PC-3 (cell line): ENCODE measurements at regions not wholly inside any gene's neighbourhood (a gene's known extent, or its start where the extent isn't known, plus 50 kb on each side); places are given as distances from the start of the nearest gene placed in this dataset.

Experiments
- ATAC-seq: fragments of 200-7000 bp; cut with Tn5 transposase; 2 replicates; pipeline ENCODE4 v1.9.1; 2020; ENCODE audit warnings: mild to moderate bottlenecking, moderate library complexity
- BruUV-seq: library from RNA; stranded (reverse); fragments of 400-500 nt; replicated peaks from 2 replicates; lab custom pipeline; 2021; lab: Mats Ljungman, UMichigan
- CTCF ChIA-PET: fragments of 300-600 bp; sonication (Branson Sonifier 250); formaldehyde crosslinking; loops from one replicate; lab custom pipeline; 2022; ENCODE audit warnings: antibody characterized with exemption; lab: Charles Lee
- POLR2A ChIA-PET: fragments of 300-600 bp; sonication (Branson Sonifier 250); formaldehyde crosslinking; loops from one replicate; lab custom pipeline; 2022; ENCODE audit warnings: antibody characterized with exemption; ENCODE audit not compliant: unreplicated experiment; lab: Charles Lee
- DNase-seq: peaks from one replicate; pipeline ENCODE4 v3.0.0-alpha.2; 2015
- H2AFZ ChIP-seq: fragments of 300-600 bp; sonication (generic); 2 replicates; pipeline ENCODE4 v1.6.0; 2016; ENCODE audit warnings: antibody characterized with exemption, low read length
- H3F3A ChIP-seq: fragments of 300-600 bp; sonication (generic); one replicate; pipeline ENCODE4 v1.6.0; 2017; ENCODE audit warnings: antibody characterized with exemption, low read length, control low read depth, mild to moderate bottlenecking; ENCODE audit not compliant: unreplicated experiment
- H3K27ac ChIP-seq: fragments of 300-600 bp; sonication (generic); 2 replicates; pipeline ENCODE4 v1.5.1; 2016; ENCODE audit warnings: mild to moderate bottlenecking, low read length
- H3K27me3 ChIP-seq: fragments of 300-600 bp; sonication (generic); 2 replicates; pipeline ENCODE4 v1.6.1; 2016; ENCODE audit warnings: low read length, mixed read lengths
- H3K36me3 ChIP-seq: fragments of 300-600 bp; sonication (generic); 2 replicates; pipeline ENCODE4 v1.6.1; 2016; ENCODE audit warnings: low read depth, mixed run types, low read length, mixed read lengths
- H3K4me1 ChIP-seq: fragments of 300-600 bp; sonication (generic); 2 replicates; pipeline ENCODE4 v1.5.1; 2016; ENCODE audit warnings: low read length; ENCODE audit not compliant: insufficient read depth
- H3K4me2 ChIP-seq: fragments of 300-600 bp; sonication (generic); 2 replicates; pipeline ENCODE4 v1.6.0; 2016; ENCODE audit warnings: low read length
- H3K4me3 ChIP-seq: fragments of 300-600 bp; sonication (generic); 2 replicates; pipeline ENCODE4 v1.5.1; 2016; ENCODE audit warnings: mild to moderate bottlenecking, low read length, mixed read lengths
- H3K79me2 ChIP-seq: fragments of 300-600 bp; sonication (generic); 2 replicates; pipeline ENCODE4 v1.6.1; 2017; ENCODE audit warnings: low read length, mixed read lengths
- H3K9ac ChIP-seq: fragments of 300-600 bp; sonication (generic); 2 replicates; pipeline ENCODE4 v1.6.0; 2016; ENCODE audit warnings: mild to moderate bottlenecking, low read length
- H3K9me2 ChIP-seq: fragments of 300-600 bp; sonication (generic); replicated peaks from 2 replicates; pipeline ENCODE4 v1.6.1; 2016; ENCODE audit warnings: mixed run types, low read length, mixed read lengths
- H3K9me3 ChIP-seq: fragments of 300-600 bp; sonication (generic); 2 replicates; pipeline ENCODE4 v1.6.1; 2016; ENCODE audit warnings: low read length, mixed read lengths
- H4K20me1 ChIP-seq: fragments of 300-600 bp; sonication (generic); 2 replicates; pipeline ENCODE4 v1.6.1; 2016; ENCODE audit warnings: low read length, mixed read lengths
- EZH2 ChIP-seq: fragments of 300-600 bp; sonication (generic); IDR thresholded peaks from one replicate; pipeline ENCODE4 v1.6.1; 2017; ENCODE audit warnings: antibody characterized with exemption, mild to moderate bottlenecking, low read length; ENCODE audit not compliant: unreplicated experiment
- EZH2phosphoT487 ChIP-seq: fragments of 300-600 bp; sonication (generic); IDR thresholded peaks from 2 replicates; pipeline ENCODE4 v1.6.1; 2018; ENCODE audit warnings: mild to moderate bottlenecking, antibody characterized with exemption, low read length, borderline replicate concordance
- intact Hi-C: fragments of 100-400 bp; cut with micrococcal nuclease; formaldehyde crosslinking; loops from 2 replicates; pipeline ENCODE4 v1.9.0; 2023
- TF ChIP-seq, protein P1 (sequence below): fragments of 300-600 bp; sonication (generic); conservative IDR thresholded peaks from 2 replicates; pipeline ENCODE4 v1.5.1; 2017; ENCODE audit warnings: antibody characterized with exemption, low read depth, mild to moderate bottlenecking, low read length

DNA sequence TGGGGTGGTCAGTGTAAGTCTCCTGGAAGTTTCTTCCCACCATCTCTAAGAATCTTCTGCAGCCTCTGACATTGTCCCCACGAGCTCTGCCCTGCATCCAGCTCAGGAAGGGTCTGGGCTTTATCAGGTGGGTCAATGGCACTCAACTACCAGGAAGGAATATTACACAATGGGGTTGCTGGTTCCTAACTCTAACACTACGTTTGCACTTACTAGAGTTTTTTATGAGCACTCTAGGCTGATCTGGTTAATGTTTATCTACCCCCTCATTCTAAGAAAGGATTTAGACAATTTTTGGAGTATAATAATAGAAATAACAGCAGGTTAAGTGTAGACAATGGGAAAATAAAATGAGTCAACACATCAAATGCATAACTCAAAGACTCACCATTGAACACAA is 411.1 kb upstream of the RGMA start:
- Histone ChIP-seq H2AFZ (no peak overlapping the region), H3K9me3 (no peaks in the 10 kb centered on the region), H3K9ac (no peak overlapping the region), H3K9me2 (no peaks in the 10 kb centered on the region), H3K79me2 (no peaks in the 10 kb centered on the region), H3K4me2 (no peak overlapping the region), H3K4me3 (no peak overlapping the region), H3K36me3 (no peaks in the 10 kb centered on the region), H4K20me1 (no peaks in the 10 kb centered on the region), H3F3A (no peaks in the 10 kb centered on the region), H3K27ac (no peak overlapping the region), H3K4me1 (no peaks in the 10 kb centered on the region), H3K27me3 (peaks cover 6% of the 10 kb centered on the region; the same call in 1 of the 2 replicates)
- no TSS peak for BruUV-seq
- TF ChIP-seq EZH2 (no peak), EZH2phosphoT487 (no peak)
- TF ChIP-seq, protein P1, sequence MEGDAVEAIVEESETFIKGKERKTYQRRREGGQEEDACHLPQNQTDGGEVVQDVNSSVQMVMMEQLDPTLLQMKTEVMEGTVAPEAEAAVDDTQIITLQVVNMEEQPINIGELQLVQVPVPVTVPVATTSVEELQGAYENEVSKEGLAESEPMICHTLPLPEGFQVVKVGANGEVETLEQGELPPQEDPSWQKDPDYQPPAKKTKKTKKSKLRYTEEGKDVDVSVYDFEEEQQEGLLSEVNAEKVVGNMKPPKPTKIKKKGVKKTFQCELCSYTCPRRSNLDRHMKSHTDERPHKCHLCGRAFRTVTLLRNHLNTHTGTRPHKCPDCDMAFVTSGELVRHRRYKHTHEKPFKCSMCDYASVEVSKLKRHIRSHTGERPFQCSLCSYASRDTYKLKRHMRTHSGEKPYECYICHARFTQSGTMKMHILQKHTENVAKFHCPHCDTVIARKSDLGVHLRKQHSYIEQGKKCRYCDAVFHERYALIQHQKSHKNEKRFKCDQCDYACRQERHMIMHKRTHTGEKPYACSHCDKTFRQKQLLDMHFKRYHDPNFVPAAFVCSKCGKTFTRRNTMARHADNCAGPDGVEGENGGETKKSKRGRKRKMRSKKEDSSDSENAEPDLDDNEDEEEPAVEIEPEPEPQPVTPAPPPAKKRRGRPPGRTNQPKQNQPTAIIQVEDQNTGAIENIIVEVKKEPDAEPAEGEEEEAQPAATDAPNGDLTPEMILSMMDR = no peak
- ATAC-seq = no peak
- CTCF ChIA-PET = no interaction called here
- intact Hi-C loops = no loop called here
- no peak for DNase-seq
- POLR2A ChIA-PET = no interaction called here

DNA sequence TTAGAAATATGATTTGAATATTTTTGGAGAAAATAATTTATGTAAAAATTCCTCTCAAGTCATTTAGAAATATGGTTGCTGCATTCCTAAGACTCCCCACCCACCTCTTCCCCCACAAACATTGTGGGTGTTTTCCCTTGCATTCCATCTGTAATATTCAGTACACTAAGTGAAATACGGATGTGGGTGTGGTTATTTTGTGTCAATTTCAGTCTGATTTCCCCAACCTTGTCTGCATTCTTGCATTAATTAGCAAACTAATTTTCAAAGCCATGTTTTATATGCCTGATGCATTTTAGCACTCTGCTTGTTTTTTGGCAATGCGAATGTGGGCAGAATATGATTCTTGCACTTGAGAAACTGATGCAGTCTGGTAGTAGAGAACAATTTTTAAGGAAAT is 408.3 kb upstream of the RGMA start:
- Histone ChIP-seq H3K27me3 (peaks cover 14% of the 10 kb centered on the region; the same call in 1 of the 2 replicates), H3K27ac (no peak overlapping the region), H3F3A (no peaks in the 10 kb centered on the region), H3K36me3 (no peaks in the 10 kb centered on the region), H3K4me3 (no peak overlapping the region), H3K4me2 (no peak overlapping the region), H3K4me1 (no peaks in the 10 kb centered on the region), H4K20me1 (no peaks in the 10 kb centered on the region), H2AFZ (no peak overlapping the region), H3K9me3 (no peaks in the 10 kb centered on the region), H3K79me2 (no peaks in the 10 kb centered on the region), H3K9ac (no peak overlapping the region), H3K9me2 (no peaks in the 10 kb centered on the region)
- CTCF ChIA-PET = no interaction called here
- ATAC-seq (no peak), DNase-seq (no peak)
- TF ChIP-seq EZH2phosphoT487 = no peak
- no peak for TF ChIP-seq EZH2
- TF ChIP-seq, protein P1 = no peak
- intact Hi-C loops = no loop called here
- POLR2A ChIA-PET = no interaction called here
- BruUV-seq = no TSS peak

DNA sequence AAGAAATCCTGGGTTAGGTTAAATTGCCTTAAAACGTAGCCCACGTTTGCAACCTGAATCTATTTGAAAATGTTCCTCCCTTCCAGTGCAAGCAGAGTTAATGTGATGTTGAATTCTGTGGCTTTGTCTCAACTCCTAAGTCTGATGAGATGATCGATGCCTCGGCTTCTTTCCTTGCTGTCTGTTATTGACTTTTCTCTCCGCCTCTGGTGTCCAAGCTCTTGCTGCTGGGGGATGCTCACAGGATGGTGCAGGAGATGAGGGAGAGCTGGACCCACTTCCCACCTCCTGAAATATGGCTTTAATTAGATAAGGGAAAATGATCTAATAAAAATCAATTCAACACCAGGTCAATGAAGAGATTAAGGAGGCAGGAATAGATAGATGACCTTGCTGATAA is 407.9 kb upstream of the RGMA start:
- Histone ChIP-seq H3K36me3 (no peaks in the 10 kb centered on the region), H3K79me2 (no peaks in the 10 kb centered on the region), H3K27me3 (peaks cover 14% of the 10 kb centered on the region; the same call in 1 of the 2 replicates), H3K9me2 (no peaks in the 10 kb centered on the region), H3K27ac (no peak overlapping the region), H3K4me3 (no peak overlapping the region), H3K4me2 (no peak overlapping the region), H3K9ac (no peak overlapping the region), H3K9me3 (no peaks in the 10 kb centered on the region), H3K4me1 (no peaks in the 10 kb centered on the region), H4K20me1 (no peaks in the 10 kb centered on the region), H2AFZ (no peak overlapping the region), H3F3A (no peaks in the 10 kb centered on the region)
- ATAC-seq (no peak), DNase-seq (no peak)
- POLR2A ChIA-PET = no interaction called here
- CTCF ChIA-PET = no interaction called here
- BruUV-seq = no TSS peak
- TF ChIP-seq EZH2 = no peak
- TF ChIP-seq EZH2phosphoT487 = no peak
- TF ChIP-seq, protein P1 = no peak
- intact Hi-C loops = no loop called here
